ENCODE measurements at regions not wholly inside any gene's neighbourhood (a gene's known extent, or its start where the extent isn't known, plus 50 kb on each side); places are given as distances from the start of the nearest gene placed in this dataset.

DNA sequence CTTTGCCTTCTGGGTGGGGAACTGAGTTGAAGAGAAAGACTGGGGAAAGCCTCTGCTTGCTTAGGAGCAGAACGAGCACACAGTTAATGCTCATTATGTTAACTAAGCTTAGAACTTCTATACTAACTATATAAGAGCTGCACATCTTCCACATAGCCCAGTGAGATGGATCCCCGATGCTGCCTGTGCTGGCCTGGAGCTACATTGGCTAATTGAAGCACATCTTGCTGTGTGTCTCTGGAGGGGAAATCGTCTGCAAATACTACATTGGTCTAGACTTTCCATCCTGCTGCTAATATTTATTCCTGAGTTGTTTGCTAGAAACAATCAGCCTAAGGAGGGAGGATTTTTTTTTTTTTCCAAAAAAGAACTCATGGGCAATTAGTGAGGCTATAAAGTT lies 406.3 kb downstream of the HAPSTR1 start:
- H3K4me3 ChIP-seq (replicated peaks in 1 of 2; ENCODE audit: low read depth in 2 of 2, low read length in 2 of 2) = no peak overlapping the region
- TF ChIP-seq, protein P1, sequence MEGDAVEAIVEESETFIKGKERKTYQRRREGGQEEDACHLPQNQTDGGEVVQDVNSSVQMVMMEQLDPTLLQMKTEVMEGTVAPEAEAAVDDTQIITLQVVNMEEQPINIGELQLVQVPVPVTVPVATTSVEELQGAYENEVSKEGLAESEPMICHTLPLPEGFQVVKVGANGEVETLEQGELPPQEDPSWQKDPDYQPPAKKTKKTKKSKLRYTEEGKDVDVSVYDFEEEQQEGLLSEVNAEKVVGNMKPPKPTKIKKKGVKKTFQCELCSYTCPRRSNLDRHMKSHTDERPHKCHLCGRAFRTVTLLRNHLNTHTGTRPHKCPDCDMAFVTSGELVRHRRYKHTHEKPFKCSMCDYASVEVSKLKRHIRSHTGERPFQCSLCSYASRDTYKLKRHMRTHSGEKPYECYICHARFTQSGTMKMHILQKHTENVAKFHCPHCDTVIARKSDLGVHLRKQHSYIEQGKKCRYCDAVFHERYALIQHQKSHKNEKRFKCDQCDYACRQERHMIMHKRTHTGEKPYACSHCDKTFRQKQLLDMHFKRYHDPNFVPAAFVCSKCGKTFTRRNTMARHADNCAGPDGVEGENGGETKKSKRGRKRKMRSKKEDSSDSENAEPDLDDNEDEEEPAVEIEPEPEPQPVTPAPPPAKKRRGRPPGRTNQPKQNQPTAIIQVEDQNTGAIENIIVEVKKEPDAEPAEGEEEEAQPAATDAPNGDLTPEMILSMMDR (IDR thresholded peaks at IDR 0.05; ENCODE audit: low read depth, low read length) = no peak

GRCh38 chr16:9499941-9500593 lies 408.6 kb downstream of the HAPSTR1 start:
- no peak for DNase-seq (ENCODE audit: low read depth in 2 of 2)
- no peak overlapping the region for H3K4me3 ChIP-seq (replicated peaks in 1 of 2; ENCODE audit: low read depth in 2 of 2, low read length in 2 of 2)
- TF ChIP-seq, protein P1 (IDR thresholded peaks at IDR 0.05; ENCODE audit: low read depth, low read length) = no peak

More for the DNA sequence above, 406.3 kb downstream of the HAPSTR1 start:
- DNase-seq (ENCODE audit: low read depth in 2 of 2) = no peak

- no peak overlapping the region for H3K4me3 ChIP-seq (replicated peaks in 1 of 2; ENCODE audit: low read depth in 2 of 2, low read length in 2 of 2)
- no peak for DNase-seq (ENCODE audit: low read depth in 2 of 2)
- TF ChIP-seq, protein P1 (IDR thresholded peaks at IDR 0.05; ENCODE audit: low read depth, low read length) = no peak
Observed at GRCh38 chr16:9500872-9501271, 409.4 kb downstream of the HAPSTR1 start.

DNA sequence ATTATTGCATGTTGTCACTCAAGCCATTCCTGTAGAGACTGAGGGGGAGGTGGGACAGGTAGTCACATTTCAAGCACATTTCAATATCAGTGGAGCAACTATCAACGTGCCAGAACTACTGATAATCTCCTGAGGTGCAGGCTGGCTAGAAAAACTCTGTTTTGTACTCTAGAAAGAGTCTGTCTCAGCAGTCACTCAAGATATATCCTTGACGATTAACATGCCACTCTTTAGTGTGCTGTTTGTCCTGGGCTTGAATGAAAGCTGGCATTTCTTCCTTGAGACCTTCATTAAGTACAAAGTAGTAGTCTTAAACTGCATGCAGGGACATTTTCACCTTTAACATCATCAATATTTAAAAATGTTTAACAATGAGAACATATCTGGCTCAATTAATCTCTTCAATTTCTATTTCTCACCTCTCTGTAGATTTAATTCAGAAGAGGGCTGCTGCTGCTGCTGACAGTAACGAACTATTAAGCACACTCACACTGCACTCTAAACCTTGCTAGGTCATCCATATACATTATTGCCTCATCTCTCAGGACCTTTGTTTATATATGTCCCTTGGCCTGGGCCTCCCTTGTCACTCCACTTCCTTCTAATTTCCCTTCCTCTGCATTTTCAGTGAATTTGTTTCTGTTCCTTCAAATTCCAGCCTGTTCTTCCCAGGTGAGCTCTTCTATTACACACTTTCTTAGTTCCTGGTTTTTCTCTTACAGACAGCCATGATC lies 412.0 kb downstream of the HAPSTR1 start:
- H3K4me3 ChIP-seq (replicated peaks in 1 of 2; ENCODE audit: low read depth in 2 of 2, low read length in 2 of 2) = no peak overlapping the region
- no peak for DNase-seq (ENCODE audit: low read depth in 2 of 2)
- TF ChIP-seq, protein P1 (IDR thresholded peaks at IDR 0.05; ENCODE audit: low read depth, low read length) = no peak

DNA sequence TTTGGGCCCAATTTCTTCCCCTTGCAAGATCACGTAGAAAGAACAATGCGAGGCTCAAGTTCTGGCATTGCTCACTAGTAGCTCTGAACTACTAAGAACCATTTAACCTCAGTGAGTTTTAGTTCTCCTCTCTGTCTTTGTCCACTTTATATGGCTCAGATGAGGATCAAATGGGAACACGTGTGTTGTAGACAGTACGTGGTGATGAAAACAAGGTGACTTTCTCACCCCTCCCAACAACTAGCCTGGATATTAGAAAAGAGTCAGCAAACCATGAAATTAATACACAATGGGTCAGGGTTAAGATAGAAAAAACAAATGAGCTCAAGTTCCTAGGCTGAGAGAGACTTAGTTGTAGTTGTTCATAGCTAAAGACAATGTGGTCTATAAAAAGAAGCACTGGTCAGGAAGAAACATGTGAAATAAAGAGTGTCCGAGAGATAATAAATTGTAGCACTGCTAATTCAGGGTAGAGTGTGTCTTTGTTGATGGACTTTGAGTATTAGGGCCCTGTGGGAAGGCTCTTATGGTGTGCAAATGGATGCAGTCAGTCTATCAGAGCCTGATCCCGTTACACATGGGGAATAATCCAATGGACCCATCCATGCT lies 417.0 kb downstream of the HAPSTR1 start:
- no peak overlapping the region for H3K4me3 ChIP-seq (replicated peaks in 1 of 2; ENCODE audit: low read depth in 2 of 2, low read length in 2 of 2)
- TF ChIP-seq, protein P1 (IDR thresholded peaks at IDR 0.05; ENCODE audit: low read depth, low read length) = no peak
- no peak for DNase-seq (ENCODE audit: low read depth in 2 of 2)

DNA sequence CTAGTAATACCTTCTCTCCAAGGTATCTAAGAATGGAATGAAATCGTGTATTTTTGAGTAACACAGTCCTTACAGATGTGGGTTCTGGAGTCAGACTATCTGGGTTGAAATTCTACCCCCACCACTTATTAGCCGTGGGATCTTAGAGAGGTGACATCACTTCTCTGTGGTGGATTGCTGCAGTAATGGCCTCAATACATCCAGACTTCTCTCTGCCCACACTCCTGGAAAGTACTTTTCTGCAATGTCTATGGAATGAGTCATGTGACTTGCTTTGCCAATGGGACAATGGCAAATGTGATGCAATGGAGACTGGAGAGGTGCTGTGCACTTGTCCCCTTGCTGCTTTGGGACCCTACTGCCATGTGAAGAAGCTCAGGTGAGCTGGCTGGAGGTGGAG lies 418.2 kb downstream of the HAPSTR1 start:
- no peak for DNase-seq (ENCODE audit: low read depth in 2 of 2)
- no peak overlapping the region for H3K4me3 ChIP-seq (replicated peaks in 1 of 2; ENCODE audit: low read depth in 2 of 2, low read length in 2 of 2)
- TF ChIP-seq, protein P1 (IDR thresholded peaks at IDR 0.05; ENCODE audit: low read depth, low read length) = no peak
